Stomach (tissue), 4 donors: ENCODE measurements at regions not wholly inside any gene's neighbourhood (a gene's known extent, or its start where the extent isn't known, plus 50 kb on each side); places are given as distances from the start of the nearest gene placed in this dataset.

Source experiments
- POLR2AphosphoS5 ChIP-seq, 3 donors: sonication (generic); formaldehyde crosslinking; IDR thresholded peaks; one replicate each; pipeline ENCODE4 v1.6.1; 2016; ENCODE audit warnings: antibody characterized with exemption in 3 of 3
- TF ChIP-seq, protein P1 (sequence below), 7 experiments: fragments of 450-650 bp in 4 of 7; fragments of 200-600 bp in 3 of 7; sonication (generic) in 3 of 7; IDR thresholded peaks; one replicate each; pipeline ENCODE4 v1.5.1; 2016 to 2019; ENCODE audit warnings: antibody characterized with exemption in 7 of 7, control low read depth in 2 of 7, mild to moderate bottlenecking in 1 of 7

DNA sequence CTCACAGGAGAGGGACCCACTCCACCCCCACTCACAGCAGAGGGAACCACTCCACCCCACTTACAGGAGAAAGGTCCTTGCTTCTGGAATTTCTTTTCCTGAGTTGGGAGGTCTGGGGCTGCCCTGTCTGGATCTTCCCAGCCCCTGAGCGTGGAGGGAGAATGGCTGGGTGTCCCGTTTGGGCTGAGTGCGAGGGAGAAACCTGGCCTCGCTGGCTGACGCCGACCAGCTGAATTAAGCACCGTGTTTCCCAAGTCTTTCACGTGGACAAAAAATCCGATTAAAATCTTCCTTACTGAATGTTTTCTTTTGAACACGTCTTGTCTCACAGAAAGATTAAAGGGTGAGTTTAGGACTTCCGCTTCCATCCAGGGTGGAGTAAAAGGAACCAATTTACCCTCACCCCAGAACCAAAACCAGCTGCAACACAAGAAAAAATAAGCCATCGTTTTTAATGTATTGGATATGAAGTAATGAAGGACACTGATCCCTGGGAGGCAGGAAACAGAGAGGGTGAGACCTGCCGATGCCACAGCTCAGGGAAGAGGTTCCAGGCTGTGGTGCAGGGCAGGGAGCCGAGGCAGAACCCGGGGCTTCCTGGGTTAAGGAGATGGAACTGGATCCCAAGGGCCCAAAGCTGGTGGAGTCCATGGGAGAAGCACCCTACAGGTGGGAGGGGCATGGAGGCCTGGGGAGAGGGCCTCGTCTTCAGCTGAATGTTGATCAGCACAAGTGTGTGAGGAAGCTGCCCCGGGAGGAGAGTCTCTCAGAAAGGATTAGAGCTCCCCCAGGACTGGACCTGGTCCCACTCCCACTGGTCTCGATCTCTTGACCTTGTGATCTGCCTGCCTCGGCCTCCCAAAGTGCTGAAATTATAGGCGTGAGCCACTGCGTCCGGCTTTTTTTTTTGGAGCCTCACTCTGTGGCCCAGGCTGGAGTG is 60.3 kb downstream of the RTP5 start:
- TF ChIP-seq, protein P1, sequence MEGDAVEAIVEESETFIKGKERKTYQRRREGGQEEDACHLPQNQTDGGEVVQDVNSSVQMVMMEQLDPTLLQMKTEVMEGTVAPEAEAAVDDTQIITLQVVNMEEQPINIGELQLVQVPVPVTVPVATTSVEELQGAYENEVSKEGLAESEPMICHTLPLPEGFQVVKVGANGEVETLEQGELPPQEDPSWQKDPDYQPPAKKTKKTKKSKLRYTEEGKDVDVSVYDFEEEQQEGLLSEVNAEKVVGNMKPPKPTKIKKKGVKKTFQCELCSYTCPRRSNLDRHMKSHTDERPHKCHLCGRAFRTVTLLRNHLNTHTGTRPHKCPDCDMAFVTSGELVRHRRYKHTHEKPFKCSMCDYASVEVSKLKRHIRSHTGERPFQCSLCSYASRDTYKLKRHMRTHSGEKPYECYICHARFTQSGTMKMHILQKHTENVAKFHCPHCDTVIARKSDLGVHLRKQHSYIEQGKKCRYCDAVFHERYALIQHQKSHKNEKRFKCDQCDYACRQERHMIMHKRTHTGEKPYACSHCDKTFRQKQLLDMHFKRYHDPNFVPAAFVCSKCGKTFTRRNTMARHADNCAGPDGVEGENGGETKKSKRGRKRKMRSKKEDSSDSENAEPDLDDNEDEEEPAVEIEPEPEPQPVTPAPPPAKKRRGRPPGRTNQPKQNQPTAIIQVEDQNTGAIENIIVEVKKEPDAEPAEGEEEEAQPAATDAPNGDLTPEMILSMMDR (IDR thresholded peaks at IDR 0.05): no peak
- no peak for TF ChIP-seq POLR2AphosphoS5 (IDR thresholded peaks at IDR 0.05)
